Mammary epithelial cell (primary cell): ENCODE measurements at regions not wholly inside any gene's neighbourhood (a gene's known extent, or its start where the extent isn't known, plus 50 kb on each side); places are given as distances from the start of the nearest gene placed in this dataset.
"Not testable (repeated sequence)": the region's sequence is repeated elsewhere in the genome, so short reads cannot be mapped to it uniquely, and the experiment has no call there.

Source experiments
- EZH2 ChIP-seq: IDR thresholded peaks from 2 replicates; pipeline ENCODE4 v1.6.1; 2012; ENCODE audit warnings: low read length, inconsistent platforms, borderline replicate concordance
- TF ChIP-seq, protein P1 (sequence below), 2 donors: IDR thresholded peaks in 1 of 2; conservative IDR thresholded peaks in 1 of 2; 2 replicates each; pipeline ENCODE4 v1.5.1; 2011 to 2012; ENCODE audit warnings: inconsistent platforms in 2 of 2, low read length in 2 of 2, mild to moderate bottlenecking in 2 of 2, control low read depth in 1 of 2, low read depth in 1 of 2; ENCODE audit not compliant: insufficient read depth in 1 of 2; ENCODE audit errors: extremely low read depth in 1 of 2

DNA sequence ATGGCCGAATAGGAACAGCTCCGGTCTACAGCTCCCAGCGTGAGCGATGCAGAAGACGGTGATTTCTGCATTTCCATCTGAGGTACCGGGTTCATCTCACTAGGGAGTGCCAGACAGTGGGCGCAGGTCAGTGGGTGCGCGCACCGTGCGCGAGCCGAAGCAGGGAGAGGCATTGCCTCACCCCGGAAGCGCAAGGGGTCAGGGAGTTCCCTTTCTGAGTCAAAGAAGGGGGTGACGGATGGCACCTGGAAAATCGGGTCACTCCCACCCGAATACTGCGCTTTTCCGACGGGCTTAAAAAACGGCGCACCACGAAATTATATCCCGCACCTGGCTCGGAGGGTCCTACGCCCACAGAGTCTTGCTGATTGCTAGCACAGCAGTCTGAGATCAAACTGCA, 572.8 kb upstream of the AGA start:
- TF ChIP-seq, protein P1, sequence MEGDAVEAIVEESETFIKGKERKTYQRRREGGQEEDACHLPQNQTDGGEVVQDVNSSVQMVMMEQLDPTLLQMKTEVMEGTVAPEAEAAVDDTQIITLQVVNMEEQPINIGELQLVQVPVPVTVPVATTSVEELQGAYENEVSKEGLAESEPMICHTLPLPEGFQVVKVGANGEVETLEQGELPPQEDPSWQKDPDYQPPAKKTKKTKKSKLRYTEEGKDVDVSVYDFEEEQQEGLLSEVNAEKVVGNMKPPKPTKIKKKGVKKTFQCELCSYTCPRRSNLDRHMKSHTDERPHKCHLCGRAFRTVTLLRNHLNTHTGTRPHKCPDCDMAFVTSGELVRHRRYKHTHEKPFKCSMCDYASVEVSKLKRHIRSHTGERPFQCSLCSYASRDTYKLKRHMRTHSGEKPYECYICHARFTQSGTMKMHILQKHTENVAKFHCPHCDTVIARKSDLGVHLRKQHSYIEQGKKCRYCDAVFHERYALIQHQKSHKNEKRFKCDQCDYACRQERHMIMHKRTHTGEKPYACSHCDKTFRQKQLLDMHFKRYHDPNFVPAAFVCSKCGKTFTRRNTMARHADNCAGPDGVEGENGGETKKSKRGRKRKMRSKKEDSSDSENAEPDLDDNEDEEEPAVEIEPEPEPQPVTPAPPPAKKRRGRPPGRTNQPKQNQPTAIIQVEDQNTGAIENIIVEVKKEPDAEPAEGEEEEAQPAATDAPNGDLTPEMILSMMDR (conservative IDR thresholded peaks at IDR 0.05 in 1 of 2, IDR thresholded peaks at IDR 0.05 in 1 of 2; ENCODE audit: extremely low read depth in 1 of 2, insufficient read depth in 1 of 2, low read depth in 1 of 2, low read length in 2 of 2) = not testable (repeated sequence)
- TF ChIP-seq EZH2 = not testable (repeated sequence)
